ENCODE measurements at regions not wholly inside any gene's neighbourhood (a gene's known extent, or its start where the extent isn't known, plus 50 kb on each side); places are given as distances from the start of the nearest gene placed in this dataset.

DNA sequence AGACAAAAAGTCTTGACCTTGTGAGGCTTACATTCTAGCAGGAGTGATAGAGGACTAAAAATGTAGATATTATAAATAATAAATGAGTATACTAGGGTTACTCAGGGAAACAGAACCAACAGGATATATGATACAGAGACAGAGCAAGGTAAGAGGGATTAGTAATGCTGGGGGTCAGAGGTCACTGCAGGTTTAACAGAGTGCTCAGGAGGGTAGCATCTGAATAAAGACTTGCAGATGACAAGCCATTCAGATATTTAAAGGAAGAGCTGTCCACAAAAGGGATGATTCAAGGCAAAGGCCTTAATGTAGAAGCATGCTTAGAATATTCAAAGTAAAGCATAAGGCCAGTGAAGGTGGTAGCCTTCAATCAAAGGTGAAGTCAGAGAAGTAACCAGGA is 65.6 kb upstream of the SEMA6A start:
- FAIRE-seq (no peak), DNase-seq (no peak)
- Histone ChIP-seq H3K27me3 (ENCODE audit: control insufficient read depth in 3 of 3, insufficient read depth in 3 of 3, low read length in 3 of 3) (no peaks in the 10 kb centered on the region), H3K4me1 (ENCODE audit: control insufficient read depth in 3 of 3, insufficient read depth in 2 of 3, low read depth in 1 of 3, low read length in 2 of 3) (no peaks in the 10 kb centered on the region), H3K36me3 (ENCODE audit: control insufficient read depth in 3 of 3, insufficient read depth in 2 of 3, low read depth in 1 of 3, low read length in 3 of 3) (no peaks in the 10 kb centered on the region), H3K27ac (ENCODE audit: low read depth in 1 of 3, low read length in 2 of 3) (no peak overlapping the region), H3K4me3 (ENCODE audit: low read depth in 1 of 3, low read length in 3 of 3) (no peak overlapping the region), H3K9me3 (ENCODE audit: control insufficient read depth in 2 of 2, insufficient read depth in 1 of 2, low read depth in 1 of 2, low read length in 1 of 2) (no peaks in the 10 kb centered on the region)

DNA sequence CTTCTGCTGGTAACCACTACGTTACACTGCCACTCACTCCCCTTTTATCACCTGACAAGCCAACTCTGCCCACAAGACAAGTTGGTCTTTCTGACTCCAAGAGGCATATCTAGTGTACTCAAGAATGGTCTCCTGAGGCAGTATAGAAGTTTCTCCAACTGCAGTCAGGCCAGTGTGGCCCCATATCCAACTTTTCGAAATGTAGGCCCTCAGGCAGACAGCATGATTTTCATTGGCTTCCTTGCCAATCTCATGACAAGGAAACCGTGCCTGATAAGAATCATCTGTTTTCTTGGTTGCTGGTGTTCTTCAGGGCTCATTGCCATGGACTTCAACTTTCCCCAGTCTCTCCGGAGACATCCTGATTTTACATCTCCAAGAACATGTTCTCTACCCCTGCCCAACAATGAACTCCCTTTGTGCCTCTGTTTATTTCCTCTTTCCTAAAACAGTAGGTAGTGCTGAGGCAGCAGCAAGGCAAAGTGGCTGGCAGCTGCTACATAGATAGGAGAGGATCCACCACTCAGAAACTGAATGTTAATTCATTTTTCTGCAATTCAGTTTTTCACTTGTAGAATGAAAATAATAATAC is 62.6 kb upstream of the SEMA6A start:
- Histone ChIP-seq H3K36me3 (ENCODE audit: control insufficient read depth in 3 of 3, insufficient read depth in 2 of 3, low read depth in 1 of 3, low read length in 3 of 3) (no peaks in the 10 kb centered on the region), H3K4me1 (ENCODE audit: control insufficient read depth in 3 of 3, insufficient read depth in 2 of 3, low read depth in 1 of 3, low read length in 2 of 3) (no peaks in the 10 kb centered on the region), H3K4me3 (ENCODE audit: low read depth in 1 of 3, low read length in 3 of 3) (no peak overlapping the region), H3K27me3 (ENCODE audit: control insufficient read depth in 3 of 3, insufficient read depth in 3 of 3, low read length in 3 of 3) (no peaks in the 10 kb centered on the region), H3K9me3 (ENCODE audit: control insufficient read depth in 2 of 2, insufficient read depth in 1 of 2, low read depth in 1 of 2, low read length in 1 of 2) (no peaks in the 10 kb centered on the region), H3K27ac (ENCODE audit: low read depth in 1 of 3, low read length in 2 of 3) (no peak overlapping the region)
- 58 to 68% (median 63%) methylated on average over 4 of the region's 4 CpGs for WGBS, 3 donors
- FAIRE-seq: no peak
- no peak for DNase-seq

DNA sequence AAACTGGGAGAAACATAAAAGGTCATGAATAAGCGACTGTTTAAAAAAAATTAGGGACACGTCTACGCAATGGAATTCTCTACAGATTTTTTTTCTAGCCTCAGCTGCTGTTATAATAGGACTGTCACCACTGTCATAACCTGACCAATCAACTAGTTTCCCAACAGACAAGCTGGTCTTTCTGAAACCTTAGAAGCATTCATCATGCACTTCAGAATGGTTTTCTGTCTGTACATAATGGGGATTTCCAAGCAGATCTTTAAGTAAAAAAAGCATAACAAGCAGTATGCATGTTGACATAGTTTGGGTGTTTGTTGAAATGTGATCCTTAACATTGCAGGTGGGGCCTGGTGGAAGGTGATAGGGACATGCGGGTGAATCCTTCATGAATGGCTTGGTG is 58.3 kb upstream of the SEMA6A start:
- 79 to 92% (median 89%) methylated on average over 4 of the region's 4 CpGs for WGBS, 3 donors
- DNase-seq: no peak
- no peaks in the 10 kb centered on the region for H3K9me3 ChIP-seq (ENCODE audit: control insufficient read depth in 2 of 2, insufficient read depth in 1 of 2, low read depth in 1 of 2, low read length in 1 of 2)
- H3K4me1 ChIP-seq (ENCODE audit: control insufficient read depth in 3 of 3, insufficient read depth in 2 of 3, low read depth in 1 of 3, low read length in 2 of 3): no peaks in the 10 kb centered on the region
- H3K4me3 ChIP-seq (ENCODE audit: low read depth in 1 of 3, low read length in 3 of 3): no peak overlapping the region
- H3K27ac ChIP-seq (ENCODE audit: low read depth in 1 of 3, low read length in 2 of 3): no peak overlapping the region
- no peak for FAIRE-seq
- no peaks in the 10 kb centered on the region for H3K27me3 ChIP-seq (ENCODE audit: control insufficient read depth in 3 of 3, insufficient read depth in 3 of 3, low read length in 3 of 3)
- no peaks in the 10 kb centered on the region for H3K36me3 ChIP-seq (ENCODE audit: control insufficient read depth in 3 of 3, insufficient read depth in 2 of 3, low read depth in 1 of 3, low read length in 3 of 3)

- DNase-seq (no peak), FAIRE-seq (no peak)
- H3K4me3 ChIP-seq (ENCODE audit: low read depth in 1 of 3, low read length in 3 of 3): no peak overlapping the region
- no peaks in the 10 kb centered on the region for H3K36me3 ChIP-seq (ENCODE audit: control insufficient read depth in 3 of 3, insufficient read depth in 2 of 3, low read depth in 1 of 3, low read length in 3 of 3)
- WGBS, 3 donors: 86 to 88% (median 86%) methylated on average over 1 of the region's 1 CpG
- H3K4me1 ChIP-seq (ENCODE audit: control insufficient read depth in 3 of 3, insufficient read depth in 2 of 3, low read depth in 1 of 3, low read length in 2 of 3): no peaks in the 10 kb centered on the region
- H3K9me3 ChIP-seq (ENCODE audit: control insufficient read depth in 2 of 2, insufficient read depth in 1 of 2, low read depth in 1 of 2, low read length in 1 of 2): no peaks in the 10 kb centered on the region
- no peak overlapping the region for H3K27ac ChIP-seq (ENCODE audit: low read depth in 1 of 3, low read length in 2 of 3)
- H3K27me3 ChIP-seq (ENCODE audit: control insufficient read depth in 3 of 3, insufficient read depth in 3 of 3, low read length in 3 of 3): no peaks in the 10 kb centered on the region
These were observed 56.5 kb upstream of the SEMA6A start for GRCh38 chr5:116631147-116631546.

DNA sequence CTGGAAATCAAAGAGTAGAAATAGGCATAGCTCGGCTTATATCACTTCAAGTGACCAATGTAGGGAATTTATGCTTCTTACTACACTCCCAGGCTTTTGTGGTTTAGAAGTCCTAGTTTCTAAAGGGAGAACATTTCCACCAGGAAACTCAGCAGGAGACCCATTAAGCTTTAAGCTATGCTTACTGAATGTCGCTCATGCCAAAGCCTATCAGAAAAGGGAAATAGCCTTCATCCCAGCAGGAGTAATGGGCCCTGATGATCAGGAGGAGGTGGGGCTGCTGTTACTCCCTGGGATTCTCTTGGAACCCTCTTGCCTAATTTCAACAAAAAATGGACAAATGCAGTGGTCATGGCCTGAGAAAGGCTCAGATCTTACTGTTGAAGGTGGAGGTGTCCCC is 54.5 kb upstream of the SEMA6A start:
- no peak for DNase-seq
- FAIRE-seq: no peak
- 93 to 97% (median 96%) methylated on average over 2 of the region's 2 CpGs for WGBS, 3 donors

GRCh38 chr5:116626945-116627679 is 52.5 kb upstream of the SEMA6A start:
- no peak for FAIRE-seq
- Histone ChIP-seq H3K4me1 (ENCODE audit: control insufficient read depth in 3 of 3, insufficient read depth in 2 of 3, low read depth in 1 of 3, low read length in 2 of 3) (no peaks in the 10 kb centered on the region), H3K4me3 (ENCODE audit: low read depth in 1 of 3, low read length in 3 of 3) (no peak overlapping the region), H3K27me3 (ENCODE audit: control insufficient read depth in 3 of 3, insufficient read depth in 3 of 3, low read length in 3 of 3) (no peaks in the 10 kb centered on the region), H3K36me3 (ENCODE audit: control insufficient read depth in 3 of 3, insufficient read depth in 2 of 3, low read depth in 1 of 3, low read length in 3 of 3) (no peaks in the 10 kb centered on the region), H3K9me3 (ENCODE audit: control insufficient read depth in 2 of 2, insufficient read depth in 1 of 2, low read depth in 1 of 2, low read length in 1 of 2) (no peaks in the 10 kb centered on the region), H3K27ac (ENCODE audit: low read depth in 1 of 3, low read length in 2 of 3) (peak overlapping the region in 1 of 3 donors; percentile 7)
- WGBS, 3 donors: 90 to 95% (median 91%) methylated on average over 3 of the region's 3 CpGs
- no peak for DNase-seq

More for the DNA sequence above, 54.5 kb upstream of the SEMA6A start:
- Histone ChIP-seq H3K27me3 (ENCODE audit: control insufficient read depth in 3 of 3, insufficient read depth in 3 of 3, low read length in 3 of 3) (no peaks in the 10 kb centered on the region), H3K36me3 (ENCODE audit: control insufficient read depth in 3 of 3, insufficient read depth in 2 of 3, low read depth in 1 of 3, low read length in 3 of 3) (no peaks in the 10 kb centered on the region), H3K4me1 (ENCODE audit: control insufficient read depth in 3 of 3, insufficient read depth in 2 of 3, low read depth in 1 of 3, low read length in 2 of 3) (no peaks in the 10 kb centered on the region), H3K9me3 (ENCODE audit: control insufficient read depth in 2 of 2, insufficient read depth in 1 of 2, low read depth in 1 of 2, low read length in 1 of 2) (no peaks in the 10 kb centered on the region), H3K27ac (ENCODE audit: low read depth in 1 of 3, low read length in 2 of 3) (no peak overlapping the region), H3K4me3 (ENCODE audit: low read depth in 1 of 3, low read length in 3 of 3) (no peak overlapping the region)

DNA sequence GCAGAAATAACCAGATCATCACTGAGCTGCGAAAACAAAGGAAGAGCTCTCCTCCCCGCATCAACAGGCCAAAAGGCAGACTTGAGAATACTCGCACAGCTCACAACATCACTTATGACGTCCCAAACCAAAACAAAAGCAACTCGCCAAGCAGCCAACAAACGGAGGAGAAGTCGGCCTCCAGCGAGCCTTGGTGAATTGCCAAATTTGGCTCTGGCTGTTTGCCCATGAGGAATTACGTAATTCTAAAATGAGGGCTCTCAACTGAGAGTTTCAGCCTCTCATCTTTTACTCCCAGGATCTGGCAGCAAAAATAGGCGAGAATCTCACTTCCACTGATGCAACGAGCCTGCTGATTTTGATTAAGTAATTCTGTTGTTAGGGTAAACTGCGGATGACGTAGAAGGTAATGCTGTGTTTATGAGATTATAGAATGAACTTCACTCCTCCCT is 51.7 kb upstream of the SEMA6A start:
- Histone ChIP-seq H3K4me1 (ENCODE audit: control insufficient read depth in 3 of 3, insufficient read depth in 2 of 3, low read depth in 1 of 3, low read length in 2 of 3) (no peaks in the 10 kb centered on the region), H3K27me3 (ENCODE audit: control insufficient read depth in 3 of 3, insufficient read depth in 3 of 3, low read length in 3 of 3) (no peaks in the 10 kb centered on the region), H3K36me3 (ENCODE audit: control insufficient read depth in 3 of 3, insufficient read depth in 2 of 3, low read depth in 1 of 3, low read length in 3 of 3) (no peaks in the 10 kb centered on the region), H3K9me3 (ENCODE audit: control insufficient read depth in 2 of 2, insufficient read depth in 1 of 2, low read depth in 1 of 2, low read length in 1 of 2) (no peaks in the 10 kb centered on the region), H3K27ac (ENCODE audit: low read depth in 1 of 3, low read length in 2 of 3) (peak overlapping the region in 1 of 3 donors; percentile 45), H3K4me3 (ENCODE audit: low read depth in 1 of 3, low read length in 3 of 3) (no peak overlapping the region)
- peak; percentile 10 to 59 for DNase-seq
- FAIRE-seq: no peak
- 26 to 39% (median 27%) methylated on average over 13 of the region's 13 CpGs for WGBS, 3 donors
